Stimulated activated naive B cell treated with anti-CD40 and anti-IgM and Interleukin-4, amounts not matched to agents 10 μg/mL and 1 μg/mL and 100 μg/mL, for 72 hours (primary cell): ENCODE measurements at regions not wholly inside any gene's neighbourhood (a gene's known extent, or its start where the extent isn't known, plus 50 kb on each side); places are given as distances from the start of the nearest gene placed in this dataset.

ENCODE experiments used
- ATAC-seq, 2 donors: fragments of 150-1000 bp; cut with Tn5 transposase; replicated peaks; 2 replicates each; pipeline ENCODE4 v1.10.0; 2021; ENCODE audit warnings: moderate library complexity in 1 of 2
- DNase-seq: peaks from one replicate; pipeline ENCODE4 v3.0.0; 2021
- H3K27ac Mint-ChIP-seq: one replicate; pipeline ENCODE4 v1.8.0; 2022; ENCODE audit warnings: mild to moderate bottlenecking, mixed read lengths
- H3K27me3 Mint-ChIP-seq, 2 donors: one replicate each; pipeline ENCODE4 v1.8.0; 2022; ENCODE audit warnings: mixed read lengths in 2 of 2
- H3K36me3 Mint-ChIP-seq, 2 donors: one replicate each; pipeline ENCODE4 v1.8.0; 2022; ENCODE audit warnings: mixed read lengths in 2 of 2, mild to moderate bottlenecking in 1 of 2
- H3K4me1 Mint-ChIP-seq, 2 donors: one replicate each; pipeline ENCODE4 v1.8.0; 2022; ENCODE audit warnings: mixed read lengths in 2 of 2, mild to moderate bottlenecking in 1 of 2
- H3K4me3 Mint-ChIP-seq, 2 donors: one replicate each; pipeline ENCODE4 v1.8.0; 2022; ENCODE audit warnings: mild to moderate bottlenecking in 2 of 2, mixed read lengths in 2 of 2, moderate library complexity in 1 of 2
- H3K9me3 Mint-ChIP-seq, 2 donors: one replicate each; pipeline ENCODE4 v1.8.0; 2022; ENCODE audit warnings: mixed read lengths in 2 of 2, mild to moderate bottlenecking in 1 of 2

- peaks cover 5 to 9% of the 10 kb centered on the region in 2 donors for H3K27me3 Mint-ChIP-seq
- no peak overlapping the region for H3K27ac Mint-ChIP-seq
- DNase-seq (no peak), ATAC-seq (no peak)
- H3K4me1 Mint-ChIP-seq = peaks cover 26 to 50% of the 10 kb centered on the region in 2 donors
- H3K4me3 Mint-ChIP-seq = no peak overlapping the region
- H3K9me3 Mint-ChIP-seq = peaks cover 0 to 4% of the 10 kb centered on the region in 2 donors
- H3K36me3 Mint-ChIP-seq = no peaks in the 10 kb centered on the region
Observed at GRCh38 chr2:133948610-133949290, 305.1 kb upstream of the MGAT5 start.

- no peak overlapping the region for H3K27ac Mint-ChIP-seq
- ATAC-seq (no peak), DNase-seq (no peak)
- peaks cover 5 to 8% of the 10 kb centered on the region in 2 donors for H3K27me3 Mint-ChIP-seq
- no peaks in the 10 kb centered on the region for H3K36me3 Mint-ChIP-seq
- peaks cover 28 to 56% of the 10 kb centered on the region in 2 donors for H3K4me1 Mint-ChIP-seq
- H3K4me3 Mint-ChIP-seq = no peak overlapping the region
- peaks cover 0 to 4% of the 10 kb centered on the region in 2 donors for H3K9me3 Mint-ChIP-seq
Observed at GRCh38 chr2:133949595-133949994, 304.3 kb upstream of the MGAT5 start.

GRCh38 chr2:133951209-133951608 is 302.7 kb upstream of the MGAT5 start:
- peak; percentile 43 for DNase-seq
- Mint-ChIP-seq H3K27ac (peak overlapping the region; percentile 53), H3K9me3 (peaks cover 0 to 4% of the 10 kb centered on the region in 2 donors), H3K27me3 (no peaks in the 10 kb centered on the region), H3K36me3 (no peaks in the 10 kb centered on the region), H3K4me1 (peaks cover 35 to 64% of the 10 kb centered on the region in 2 donors), H3K4me3 (no peak overlapping the region)
- ATAC-seq = peak; percentile 64 to 72

DNA sequence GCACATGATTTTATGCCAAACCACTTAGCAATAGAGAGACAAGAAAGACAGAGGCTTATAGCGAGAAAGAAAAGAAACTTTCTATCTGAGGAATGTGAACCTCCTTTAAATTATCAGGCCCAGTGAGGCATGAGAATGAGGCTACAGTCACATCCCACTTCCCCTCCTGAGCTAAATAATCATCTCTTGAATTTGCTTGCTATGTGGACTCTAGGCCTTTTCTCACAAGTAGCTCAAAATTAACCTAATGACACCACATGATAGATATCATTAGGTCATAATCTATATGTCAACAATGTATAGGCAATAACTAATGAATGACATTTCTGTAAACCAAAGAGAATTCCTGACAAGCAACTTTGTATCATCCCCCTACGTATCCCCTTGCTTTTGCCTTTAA is 301.5 kb upstream of the MGAT5 start:
- peaks cover 0 to 8% of the 10 kb centered on the region in 2 donors for H3K27me3 Mint-ChIP-seq
- peak overlapping the region; percentile 53 for H3K27ac Mint-ChIP-seq
- peak; percentile 47 to 62 for ATAC-seq

DNA sequence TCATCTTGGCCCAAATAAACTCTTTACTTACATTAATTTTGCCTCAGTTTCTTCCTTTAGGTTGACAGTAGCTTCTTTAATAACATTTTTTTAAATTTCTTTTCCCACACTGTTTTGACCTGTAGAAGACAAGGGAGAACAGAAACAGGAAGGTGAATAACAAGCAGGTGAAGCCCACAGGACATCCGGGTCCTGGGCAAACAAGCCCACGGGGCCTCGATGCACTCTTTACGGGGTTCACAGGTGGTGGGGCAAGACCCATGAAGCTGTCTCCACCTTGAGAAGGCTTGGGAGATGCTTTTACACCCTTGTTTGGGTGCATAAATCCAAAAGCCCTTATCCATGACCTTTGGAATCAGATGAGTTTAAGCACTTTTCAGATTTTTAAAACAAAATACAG is 301.0 kb upstream of the MGAT5 start:
- H3K36me3 Mint-ChIP-seq = no peaks in the 10 kb centered on the region
- DNase-seq (no peak), ATAC-seq (no peak)
- no peak overlapping the region for H3K27ac Mint-ChIP-seq
- peaks cover 0 to 8% of the 10 kb centered on the region in 2 donors for H3K27me3 Mint-ChIP-seq
- peaks cover 37 to 70% of the 10 kb centered on the region in 2 donors for H3K4me1 Mint-ChIP-seq
- H3K4me3 Mint-ChIP-seq = peak overlapping the region in 1 of 2 donors; percentile 4
- peaks cover 0 to 4% of the 10 kb centered on the region in 2 donors for H3K9me3 Mint-ChIP-seq

More for the DNA sequence above, 301.5 kb upstream of the MGAT5 start:
- DNase-seq = no peak
- H3K9me3 Mint-ChIP-seq = peaks cover 0 to 4% of the 10 kb centered on the region in 2 donors
- peaks cover 37 to 70% of the 10 kb centered on the region in 2 donors for H3K4me1 Mint-ChIP-seq
- H3K36me3 Mint-ChIP-seq = no peaks in the 10 kb centered on the region
- H3K4me3 Mint-ChIP-seq = peak overlapping the region; percentile 4 to 10

GRCh38 chr2:133953524-133953923 is 300.3 kb upstream of the MGAT5 start:
- no peaks in the 10 kb centered on the region for H3K36me3 Mint-ChIP-seq
- peaks cover 37 to 70% of the 10 kb centered on the region in 2 donors for H3K4me1 Mint-ChIP-seq
- H3K9me3 Mint-ChIP-seq = peaks cover 0 to 4% of the 10 kb centered on the region in 2 donors
- peak; percentile 47 for DNase-seq
- H3K4me3 Mint-ChIP-seq = no peak overlapping the region
- H3K27ac Mint-ChIP-seq = no peak overlapping the region
- H3K27me3 Mint-ChIP-seq = peaks cover 0 to 8% of the 10 kb centered on the region in 2 donors
- ATAC-seq = peak; percentile 73 to 75

GRCh38 chr2:133954636-133955035 is 299.2 kb upstream of the MGAT5 start:
- no peak overlapping the region for H3K27ac Mint-ChIP-seq
- peaks cover 38 to 68% of the 10 kb centered on the region in 2 donors for H3K4me1 Mint-ChIP-seq
- H3K36me3 Mint-ChIP-seq = no peaks in the 10 kb centered on the region
- DNase-seq (no peak), ATAC-seq (no peak)
- no peak overlapping the region for H3K4me3 Mint-ChIP-seq
- peaks cover 0 to 4% of the 10 kb centered on the region in 2 donors for H3K9me3 Mint-ChIP-seq
- H3K27me3 Mint-ChIP-seq = peaks cover 0 to 15% of the 10 kb centered on the region in 2 donors

DNA sequence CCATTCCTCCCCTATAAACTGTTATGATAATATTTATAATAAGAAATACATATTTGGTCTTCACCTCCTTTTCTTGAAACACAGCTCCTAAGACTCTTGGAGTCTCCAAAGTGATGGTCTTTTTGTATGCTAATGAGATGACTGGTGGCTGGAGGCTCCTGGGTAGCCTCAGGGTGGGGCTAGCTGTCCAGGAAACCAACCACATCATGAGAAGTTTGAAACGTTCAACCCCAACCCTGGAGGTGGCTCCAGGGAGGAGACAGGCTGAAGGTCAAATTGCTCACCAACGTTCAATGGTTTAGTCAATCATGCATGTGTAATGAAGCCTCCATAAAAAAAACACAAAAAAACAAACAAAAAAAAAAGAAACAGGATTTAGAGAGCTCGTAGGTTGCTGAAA is 298.7 kb upstream of the MGAT5 start:
- Mint-ChIP-seq H3K9me3 (peaks cover 0 to 4% of the 10 kb centered on the region in 2 donors), H3K36me3 (no peaks in the 10 kb centered on the region), H3K4me3 (no peak overlapping the region), H3K4me1 (peaks cover 38 to 62% of the 10 kb centered on the region in 2 donors), H3K27me3 (peaks cover 0 to 15% of the 10 kb centered on the region in 2 donors), H3K27ac (no peak overlapping the region)
- DNase-seq = no peak
- peak in 1 of 2 donors; percentile 58 for ATAC-seq

DNA sequence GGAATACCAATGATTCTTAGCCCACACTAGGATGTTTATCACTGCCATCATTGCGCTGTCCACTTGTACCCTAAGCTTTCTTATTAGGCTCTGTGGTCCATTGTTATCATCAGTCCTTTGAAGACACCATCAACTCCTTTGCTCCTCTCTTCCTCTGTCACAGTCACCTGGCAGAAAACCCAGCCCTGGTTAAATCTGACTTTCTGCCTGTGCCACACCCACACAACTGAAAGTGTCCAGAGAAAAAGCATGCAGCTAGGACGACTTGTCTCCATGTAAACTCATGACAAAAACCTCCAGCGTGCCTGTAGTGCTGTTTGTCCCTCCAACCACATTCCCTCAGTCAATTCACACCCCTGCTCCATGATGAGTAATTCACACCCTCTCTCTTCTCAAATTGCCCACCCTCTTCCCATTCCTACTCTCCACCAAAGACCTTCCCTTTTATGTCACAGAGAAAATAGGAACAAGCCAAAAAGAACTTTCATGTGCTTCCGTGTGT is 297.4 kb upstream of the MGAT5 start:
- DNase-seq (no peak), ATAC-seq (no peak)
- Mint-ChIP-seq H3K4me3 (no peak overlapping the region), H3K4me1 (peaks cover 28 to 49% of the 10 kb centered on the region in 2 donors), H3K27ac (no peak overlapping the region), H3K27me3 (peaks cover 0 to 15% of the 10 kb centered on the region in 2 donors), H3K36me3 (no peaks in the 10 kb centered on the region), H3K9me3 (peaks cover 0 to 2% of the 10 kb centered on the region in 2 donors)

DNA sequence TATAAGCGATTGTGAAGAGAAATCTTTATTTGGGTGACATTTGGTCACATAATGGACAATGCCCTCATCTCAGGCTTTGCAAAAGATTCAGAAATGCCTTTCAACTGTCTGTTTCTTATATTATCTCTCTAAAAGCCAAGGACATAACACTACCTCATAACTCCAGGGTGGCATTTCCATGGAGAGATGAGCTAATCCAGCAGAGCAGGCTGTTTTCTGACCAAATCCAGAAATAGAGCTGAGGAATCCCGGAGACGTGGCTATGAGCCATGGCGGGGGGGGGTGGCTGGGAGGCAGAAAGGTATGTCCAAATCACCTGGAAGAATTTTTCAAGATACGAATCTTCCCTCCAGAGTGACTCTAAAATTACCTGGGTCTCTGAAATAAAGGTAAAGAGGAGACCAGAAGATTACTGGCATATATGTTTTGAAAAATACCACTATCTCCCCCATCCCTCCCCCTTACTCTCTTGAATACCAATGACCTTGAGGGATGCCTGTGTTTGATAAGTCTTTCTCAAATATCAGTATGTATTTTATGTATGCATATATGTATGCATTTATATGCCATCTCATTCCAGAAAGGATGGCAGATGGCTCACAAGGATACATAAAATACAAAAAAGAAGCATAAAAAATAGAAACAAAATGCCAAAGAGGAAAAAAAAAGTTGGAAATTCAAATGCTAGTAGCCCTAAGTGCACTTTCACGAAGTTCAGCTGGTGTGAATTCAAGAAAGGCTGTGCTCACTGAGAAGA is 296.0 kb upstream of the MGAT5 start:
- H3K4me3 Mint-ChIP-seq = no peak overlapping the region
- peaks cover 0 to 22% of the 10 kb centered on the region in 2 donors for H3K27me3 Mint-ChIP-seq
- no peak for ATAC-seq
- no peak overlapping the region for H3K27ac Mint-ChIP-seq
- no peaks in the 10 kb centered on the region for H3K9me3 Mint-ChIP-seq
- H3K4me1 Mint-ChIP-seq = peaks cover 16 to 35% of the 10 kb centered on the region in 2 donors
- no peak for DNase-seq
- H3K36me3 Mint-ChIP-seq = no peaks in the 10 kb centered on the region

DNA sequence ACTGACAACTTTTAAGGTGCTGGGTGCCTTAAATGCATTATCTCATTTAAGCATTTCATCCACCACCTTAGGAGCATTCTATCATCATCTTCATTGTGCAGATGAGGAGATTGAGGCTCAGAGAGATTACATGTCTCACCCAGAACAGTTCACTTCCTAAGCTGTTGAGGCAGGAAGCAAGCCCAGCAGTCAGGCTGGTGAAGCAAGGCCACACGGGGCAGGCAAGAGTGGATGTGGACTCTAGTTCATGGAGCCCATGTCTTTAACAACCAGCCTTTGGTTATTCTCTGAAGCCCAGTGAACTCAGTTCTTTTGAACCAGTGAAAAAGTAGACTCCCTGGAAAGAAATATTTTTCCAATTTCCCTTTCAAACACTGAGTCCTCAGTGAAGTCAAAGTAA is 294.8 kb upstream of the MGAT5 start:
- DNase-seq (no peak), ATAC-seq (no peak)
- H3K27me3 Mint-ChIP-seq = peaks cover 5 to 22% of the 10 kb centered on the region in 2 donors
- no peak overlapping the region for H3K4me3 Mint-ChIP-seq
- no peaks in the 10 kb centered on the region for H3K9me3 Mint-ChIP-seq
- no peaks in the 10 kb centered on the region for H3K36me3 Mint-ChIP-seq
- H3K27ac Mint-ChIP-seq = no peak overlapping the region
- peaks cover 11 to 25% of the 10 kb centered on the region in 2 donors for H3K4me1 Mint-ChIP-seq

GRCh38 chr2:133966720-133967304 is 287.1 kb upstream of the MGAT5 start:
- H3K36me3 Mint-ChIP-seq = no peaks in the 10 kb centered on the region
- H3K4me1 Mint-ChIP-seq = peaks cover 7 to 12% of the 10 kb centered on the region in 2 donors
- ATAC-seq (no peak), DNase-seq (no peak)
- H3K27ac Mint-ChIP-seq = no peak overlapping the region
- peaks cover 27 to 28% of the 10 kb centered on the region in 2 donors for H3K27me3 Mint-ChIP-seq
- no peak overlapping the region for H3K4me3 Mint-ChIP-seq
- H3K9me3 Mint-ChIP-seq = peaks cover 0 to 5% of the 10 kb centered on the region in 2 donors

- no peak overlapping the region for H3K4me3 Mint-ChIP-seq
- no peak for DNase-seq
- peaks cover 0 to 5% of the 10 kb centered on the region in 2 donors for H3K9me3 Mint-ChIP-seq
- H3K27me3 Mint-ChIP-seq = peaks cover 26 to 33% of the 10 kb centered on the region in 2 donors
- ATAC-seq = no peak
- peaks cover 7 to 12% of the 10 kb centered on the region in 2 donors for H3K4me1 Mint-ChIP-seq
- H3K27ac Mint-ChIP-seq = no peak overlapping the region
- no peaks in the 10 kb centered on the region for H3K36me3 Mint-ChIP-seq
Observed at GRCh38 chr2:133967326-133967725, 286.5 kb upstream of the MGAT5 start.

DNA sequence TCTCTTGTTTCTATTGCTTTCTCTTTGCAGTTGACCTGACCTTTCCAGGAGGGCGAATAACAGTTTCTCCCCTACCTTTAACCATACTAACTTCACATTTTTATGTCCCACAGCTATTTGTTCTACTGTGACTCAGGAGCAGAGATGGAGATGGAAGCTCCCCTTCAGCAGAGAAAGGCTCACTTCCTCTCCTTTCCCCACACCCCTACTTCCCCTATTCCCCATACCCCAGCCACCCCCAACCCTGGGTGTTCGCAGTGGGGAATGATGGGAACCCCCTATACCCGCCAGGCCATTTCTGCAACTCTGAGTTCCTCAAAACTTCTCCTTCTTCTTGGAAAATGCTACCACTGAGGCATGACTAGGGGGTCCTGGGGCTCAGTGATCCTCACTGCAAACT is 285.4 kb upstream of the MGAT5 start:
- no peak for DNase-seq
- Mint-ChIP-seq H3K27me3 (peaks cover 24 to 29% of the 10 kb centered on the region in 2 donors), H3K36me3 (no peaks in the 10 kb centered on the region), H3K4me1 (peaks cover 7 to 12% of the 10 kb centered on the region in 2 donors), H3K4me3 (peak overlapping the region; percentile 11 to 39), H3K9me3 (peaks cover 0 to 5% of the 10 kb centered on the region in 2 donors), H3K27ac (peak overlapping the region; percentile 7)
- ATAC-seq = peak; percentile 91
